OCI-LY3 (cell line): ENCODE measurements at regions not wholly inside any gene's neighbourhood (a gene's known extent, or its start where the extent isn't known, plus 50 kb on each side); places are given as distances from the start of the nearest gene placed in this dataset.

Experiments
- CTCF ChIP-seq: fragments of 200-600, 300-600 bp; sonication (generic); IDR thresholded peaks from 2 replicates; pipeline ENCODE4 v1.5.1; 2014; ENCODE audit warnings: antibody characterized with exemption, low read length, low read depth
- EZH2phosphoT487 ChIP-seq: fragments of 200-600 bp; shearing (Covaris generic); IDR thresholded peaks from 2 replicates; pipeline ENCODE4 v1.6.1; 2018; ENCODE audit warnings: antibody characterized with exemption, mixed run types, low read depth

GRCh38 chr3:159232966-159233365 is 431.1 kb downstream of the MFSD1 start:
- TF ChIP-seq CTCF: no peak
- TF ChIP-seq EZH2phosphoT487: no peak
